ENCODE measurements at regions not wholly inside any gene's neighbourhood (a gene's known extent, or its start where the extent isn't known, plus 50 kb on each side); places are given as distances from the start of the nearest gene placed in this dataset.
A peak's percentile ranks its signal among the peaks of the same experiment; 100 is the strongest.

GRCh38 chr14:50036637-50037036, 79.7 kb downstream of the VCPKMT start:
- DNase-seq (ENCODE audit: low read depth in 4 of 4, low spot score in 3 of 4): no peak

DNA sequence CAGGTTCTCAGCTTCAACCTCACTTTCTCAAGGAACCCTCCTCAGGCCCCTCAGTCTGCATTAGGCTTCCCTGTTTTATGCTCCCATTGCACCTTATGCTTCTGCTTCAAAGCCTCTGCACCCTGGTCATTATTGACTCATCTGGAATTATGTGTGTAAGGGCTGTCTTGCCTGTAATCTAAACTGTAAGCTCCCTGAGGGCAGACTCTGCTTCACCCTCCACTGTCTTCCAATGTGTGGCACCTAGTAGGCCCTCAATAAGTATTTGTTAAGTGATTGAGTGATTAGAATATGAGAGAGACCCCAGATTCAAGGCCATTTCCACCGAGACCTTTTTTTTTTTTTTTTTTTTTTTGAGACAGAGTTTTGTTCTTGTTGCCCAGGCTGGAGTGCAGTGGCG, 79.1 kb downstream of the VCPKMT start:
- no peak for DNase-seq (ENCODE audit: low read depth in 4 of 4, low spot score in 3 of 4)

DNA sequence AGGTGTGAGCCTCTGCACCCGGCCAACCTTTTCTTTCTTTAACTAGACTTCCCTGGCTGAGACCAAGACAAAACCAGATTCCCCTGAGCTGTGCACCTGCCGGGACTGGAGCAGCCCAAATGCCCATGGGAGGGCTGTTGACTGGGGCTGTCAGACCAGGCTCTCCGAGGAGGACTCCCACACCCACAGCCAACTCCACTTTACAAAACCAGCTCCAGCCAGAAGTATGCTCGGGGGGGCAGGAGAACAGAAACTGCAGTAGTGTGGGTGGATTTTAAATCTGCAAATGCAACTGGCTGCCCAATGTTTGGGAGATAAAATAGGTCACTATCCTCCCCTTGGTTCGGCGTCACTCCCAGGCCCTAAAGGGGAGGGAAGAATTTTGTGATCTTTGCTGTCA, 78.5 kb downstream of the VCPKMT start:
- no peak for DNase-seq (ENCODE audit: low read depth in 4 of 4, low spot score in 3 of 4)

- no peak for DNase-seq (ENCODE audit: low read depth in 4 of 4, low spot score in 3 of 4)
These were observed 77.8 kb downstream of the VCPKMT start for GRCh38 chr14:50038398-50039119.

DNA sequence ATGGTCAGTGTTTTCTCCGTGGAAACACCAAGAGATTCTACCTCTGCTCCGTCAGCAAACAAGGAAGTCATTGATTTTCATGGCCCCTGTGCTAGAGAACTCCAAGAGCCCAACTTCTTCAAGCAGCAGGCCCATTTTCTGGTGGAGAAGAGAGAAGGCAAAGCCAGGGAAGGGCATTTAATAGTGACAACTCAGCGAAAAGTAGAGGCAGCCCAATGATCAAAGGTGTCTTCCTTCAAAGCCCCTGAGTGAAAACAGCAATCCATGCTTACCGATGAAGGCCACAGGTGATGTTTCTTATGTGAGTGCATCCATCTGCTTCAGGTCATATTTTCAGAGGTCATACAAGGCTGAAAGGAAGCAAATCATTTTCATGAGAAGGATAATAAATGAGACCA, 77.3 kb downstream of the VCPKMT start:
- no peak for DNase-seq (ENCODE audit: low read depth in 4 of 4, low spot score in 3 of 4)

DNA sequence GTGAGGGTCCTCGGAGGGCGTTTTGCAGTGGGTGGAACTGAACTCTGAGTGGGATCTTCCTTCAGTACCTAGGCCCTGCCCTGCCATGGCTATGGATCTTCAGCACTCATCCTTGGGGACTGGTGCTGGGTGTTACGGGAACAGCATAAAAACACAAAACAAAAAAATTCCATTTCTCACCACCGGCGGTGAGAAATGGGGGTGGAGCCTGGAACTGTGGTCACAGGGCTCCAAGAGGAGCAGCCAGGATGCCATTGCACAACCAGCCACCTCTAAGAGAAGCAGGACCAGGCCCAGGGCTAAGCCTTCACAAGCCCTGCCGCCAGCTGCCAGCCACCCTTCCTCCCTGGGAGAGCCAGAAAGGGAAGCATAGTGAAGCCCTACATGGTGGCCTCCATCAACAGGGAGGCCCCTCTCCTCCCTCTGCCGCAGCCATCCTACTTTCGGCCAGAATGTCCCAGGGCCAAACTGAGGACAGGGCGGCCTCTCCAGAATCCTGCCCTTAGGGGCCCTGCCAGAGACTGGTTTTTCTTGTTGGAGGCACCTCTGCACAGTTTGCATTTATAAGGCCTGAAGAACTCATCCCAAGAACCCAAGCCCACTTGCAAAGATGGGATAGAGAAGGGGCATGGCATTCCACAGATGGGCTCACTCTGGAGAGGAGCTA, 76.5 kb downstream of the VCPKMT start:
- DNase-seq (ENCODE audit: low read depth in 4 of 4, low spot score in 3 of 4): no peak

DNA sequence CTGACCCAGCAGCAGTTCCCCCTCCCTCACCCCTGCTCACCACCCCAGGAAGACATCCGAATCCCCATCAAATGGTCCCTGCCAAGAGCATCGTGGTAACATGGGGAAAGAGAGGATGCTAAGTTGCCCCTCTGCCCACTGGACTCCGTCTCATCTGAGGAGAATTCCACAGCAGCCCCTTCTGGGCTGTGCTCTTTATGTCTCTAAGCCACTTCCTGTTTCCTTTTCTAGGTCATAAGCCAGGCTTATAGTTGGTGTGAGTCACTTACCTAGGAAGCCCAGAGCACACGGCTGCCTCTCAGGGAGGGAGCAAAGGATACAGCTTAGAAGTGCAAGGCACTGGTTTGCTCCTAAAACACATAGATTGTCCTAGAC, 76.0 kb downstream of the VCPKMT start:
- DNase-seq (ENCODE audit: low read depth in 4 of 4, low spot score in 3 of 4): no peak

DNA sequence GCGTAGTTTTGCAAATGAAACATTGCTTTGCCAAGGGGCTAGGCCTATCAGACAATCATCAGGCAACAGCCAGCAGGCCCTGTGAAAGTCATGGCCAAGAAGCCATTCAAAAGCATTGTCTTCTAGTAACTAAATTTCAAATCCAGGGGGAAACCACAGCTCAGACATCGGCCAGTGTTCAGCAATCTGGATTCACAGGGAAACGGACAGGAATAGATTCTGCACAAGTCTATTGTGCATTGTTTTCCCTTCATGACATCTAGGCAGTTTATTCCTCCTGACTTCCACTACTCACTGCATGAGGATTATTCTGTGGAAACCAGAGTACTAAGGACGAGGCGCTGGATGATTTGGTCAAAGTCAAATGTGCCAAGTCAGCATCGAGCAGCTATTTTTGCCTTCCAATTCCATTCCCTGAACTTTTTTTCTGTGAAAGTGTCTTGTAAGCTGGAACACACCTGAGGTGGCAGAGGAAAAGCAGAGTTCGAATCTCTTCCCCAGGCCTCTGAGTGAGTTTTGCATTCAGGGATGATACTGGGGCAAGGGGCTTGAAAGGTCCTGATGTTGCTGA, 75.4 kb downstream of the VCPKMT start:
- no peak for DNase-seq (ENCODE audit: low read depth in 4 of 4, low spot score in 3 of 4)

GRCh38 chr14:50041980-50042379, 74.4 kb downstream of the VCPKMT start:
- DNase-seq (ENCODE audit: low read depth in 4 of 4, low spot score in 3 of 4): no peak

DNA sequence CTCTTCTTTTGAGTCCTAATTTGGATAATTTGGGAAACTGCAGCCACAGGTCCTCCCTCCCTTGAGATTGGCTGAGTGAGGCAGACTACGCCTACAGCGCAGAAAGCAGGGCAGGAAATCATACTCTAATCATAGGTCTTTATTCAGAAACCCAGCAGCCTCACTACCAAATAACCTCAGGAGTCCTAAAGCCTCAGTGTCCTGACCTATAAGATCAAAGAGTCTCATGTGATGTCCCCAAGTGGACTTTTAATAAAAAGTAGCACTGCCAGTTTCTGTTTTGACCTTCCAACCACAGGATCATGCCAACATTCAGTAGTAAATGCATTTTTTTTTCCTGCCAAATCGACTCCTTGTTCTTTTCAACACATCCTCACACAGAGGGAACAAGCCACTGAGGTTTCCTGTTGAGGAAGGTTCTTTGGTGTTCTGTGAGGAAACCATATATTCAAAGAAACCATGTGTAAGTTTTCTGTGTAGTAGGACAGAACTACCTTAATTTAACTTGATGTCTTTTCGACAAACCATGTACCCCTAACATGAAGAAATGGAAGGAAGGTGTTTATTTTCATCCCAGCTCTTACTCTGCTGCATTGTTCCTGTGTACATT, 72.2 kb downstream of the VCPKMT start:
- no peak for DNase-seq (ENCODE audit: low read depth in 4 of 4, low spot score in 3 of 4)

- DNase-seq (ENCODE audit: low read depth in 4 of 4, low spot score in 3 of 4): no peak
These were observed 71.2 kb downstream of the VCPKMT start for GRCh38 chr14:50045039-50045711.

GRCh38 chr14:50045837-50046236, 70.5 kb downstream of the VCPKMT start:
- DNase-seq (ENCODE audit: low read depth in 4 of 4, low spot score in 3 of 4): no peak

DNA sequence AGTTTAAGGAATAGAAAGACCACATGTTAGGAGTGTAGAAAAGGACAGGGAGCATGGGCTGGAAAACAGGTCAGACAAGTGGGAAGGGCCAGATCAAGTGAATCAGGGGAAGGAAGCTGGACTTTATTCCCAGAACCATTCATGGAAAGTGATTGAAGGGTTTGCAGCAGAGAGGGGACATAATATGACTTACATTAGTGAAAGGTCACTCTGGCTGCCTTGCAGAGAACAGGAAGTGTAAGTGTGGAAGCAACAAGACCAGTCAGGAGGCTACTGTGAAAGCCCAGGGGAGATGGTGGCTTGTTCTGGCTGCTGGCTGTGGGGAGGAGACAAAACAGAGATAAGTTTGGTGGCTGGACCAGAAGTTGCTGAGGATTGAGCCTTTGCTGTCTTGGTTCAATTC, 69.1 kb downstream of the VCPKMT start:
- DNase-seq (ENCODE audit: low read depth in 4 of 4, low spot score in 3 of 4): peak in 1 of 4 donors; percentile 22

DNA sequence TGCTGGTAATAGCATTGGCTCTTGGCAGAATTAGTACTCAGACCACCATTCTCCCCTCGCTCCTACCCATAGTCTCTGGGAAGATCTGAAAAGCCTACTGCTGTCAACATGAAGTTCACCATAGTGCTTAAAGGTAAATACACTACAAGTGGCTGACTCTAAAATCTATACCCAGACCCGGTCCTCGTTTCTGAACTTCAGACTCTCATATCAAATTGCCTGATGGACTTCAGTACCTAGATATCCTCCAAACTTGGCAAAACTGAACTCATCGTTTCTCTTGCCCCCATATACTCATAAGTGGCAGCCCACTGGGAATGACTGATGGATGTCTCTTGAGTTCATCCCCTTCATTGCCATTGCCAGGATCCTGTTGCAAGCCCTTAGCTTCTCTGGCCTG, 67.3 kb downstream of the VCPKMT start:
- DNase-seq (ENCODE audit: low read depth in 4 of 4, low spot score in 3 of 4): no peak

- DNase-seq (ENCODE audit: low read depth in 4 of 4, low spot score in 3 of 4): no peak
These were observed 66.4 kb downstream of the VCPKMT start for GRCh38 chr14:50049703-50050570.

DNA sequence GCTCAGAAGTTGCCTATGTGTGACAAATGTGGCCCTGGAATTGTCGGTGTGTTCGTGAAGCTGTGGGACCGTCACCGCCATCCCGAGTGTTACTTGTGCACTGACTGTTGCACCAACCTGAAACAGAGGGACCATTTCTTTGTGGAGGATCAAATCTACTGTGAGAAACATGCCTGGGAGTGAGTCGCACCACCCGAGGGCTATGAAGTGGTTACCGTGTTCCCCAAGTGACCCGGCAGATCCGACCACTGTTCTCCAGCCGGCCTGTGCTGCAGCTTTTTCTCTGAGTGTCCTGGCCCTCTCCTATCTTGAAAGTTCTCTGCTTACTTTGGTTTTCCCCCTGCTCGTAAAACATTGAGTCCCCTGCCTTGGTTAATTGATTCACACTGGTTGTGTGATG, 65.3 kb downstream of the VCPKMT start:
- DNase-seq (ENCODE audit: low read depth in 4 of 4, low spot score in 3 of 4): no peak

DNA sequence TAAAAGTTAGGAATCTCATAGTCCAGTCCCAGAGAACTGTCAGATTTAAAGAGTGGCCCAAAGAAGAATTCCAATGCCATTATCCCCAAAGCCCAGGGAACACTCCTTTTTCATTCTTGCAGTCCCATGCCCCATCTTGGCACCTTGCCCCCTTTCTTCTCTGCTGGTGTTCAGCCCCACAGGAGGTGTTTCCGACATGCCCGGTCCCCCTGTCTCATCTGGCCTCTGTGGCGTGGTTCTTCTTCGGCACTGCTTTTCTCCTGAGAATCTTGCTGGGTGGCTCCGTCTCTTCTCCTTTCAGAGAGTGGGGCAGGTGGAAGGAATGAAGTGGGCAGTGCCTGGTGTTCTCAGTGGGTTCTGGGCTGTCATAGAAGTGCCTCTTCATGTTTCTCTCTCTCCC, 64.7 kb downstream of the VCPKMT start:
- no peak for DNase-seq (ENCODE audit: low read depth in 4 of 4, low spot score in 3 of 4)

DNA sequence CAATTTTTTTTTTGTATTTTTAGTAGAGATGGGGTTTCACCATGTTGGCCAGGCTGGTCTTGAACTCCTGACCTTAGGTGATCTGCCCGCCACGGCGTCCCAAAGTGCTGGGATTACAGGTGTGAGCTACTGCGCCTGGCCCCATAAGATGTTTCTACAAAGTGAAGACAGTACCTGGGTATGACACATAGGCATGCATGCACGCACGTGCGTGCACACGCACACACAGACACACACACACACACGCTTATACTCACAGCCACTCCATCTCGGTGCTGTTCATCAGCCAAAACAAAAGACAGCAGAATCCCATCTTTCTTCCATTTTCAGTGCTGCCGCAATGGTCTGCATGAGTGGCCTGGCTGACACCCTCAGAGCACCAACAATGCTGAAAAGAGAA, 63.9 kb downstream of the VCPKMT start:
- DNase-seq (ENCODE audit: low read depth in 4 of 4, low spot score in 3 of 4): no peak

DNA sequence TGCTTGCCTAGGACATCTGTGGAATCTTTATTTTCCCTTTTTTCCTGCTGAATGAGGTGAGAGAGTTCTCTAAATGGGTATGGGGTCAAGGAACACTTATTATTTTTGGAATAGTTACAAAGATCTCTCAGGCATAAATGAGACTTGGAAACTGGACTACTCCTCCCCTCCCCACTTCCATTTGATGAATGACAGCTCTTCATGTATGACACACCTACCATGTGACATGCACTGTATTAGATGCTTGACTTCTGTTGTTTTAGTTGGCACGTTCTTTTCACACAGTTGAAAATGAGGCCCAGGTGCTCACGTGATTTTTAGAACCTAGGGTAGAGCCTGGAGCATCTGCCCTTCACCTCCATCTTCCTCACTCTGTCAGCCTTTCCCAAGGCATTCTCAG, 62.4 kb downstream of the VCPKMT start:
- DNase-seq (ENCODE audit: low read depth in 4 of 4, low spot score in 3 of 4): no peak

DNA sequence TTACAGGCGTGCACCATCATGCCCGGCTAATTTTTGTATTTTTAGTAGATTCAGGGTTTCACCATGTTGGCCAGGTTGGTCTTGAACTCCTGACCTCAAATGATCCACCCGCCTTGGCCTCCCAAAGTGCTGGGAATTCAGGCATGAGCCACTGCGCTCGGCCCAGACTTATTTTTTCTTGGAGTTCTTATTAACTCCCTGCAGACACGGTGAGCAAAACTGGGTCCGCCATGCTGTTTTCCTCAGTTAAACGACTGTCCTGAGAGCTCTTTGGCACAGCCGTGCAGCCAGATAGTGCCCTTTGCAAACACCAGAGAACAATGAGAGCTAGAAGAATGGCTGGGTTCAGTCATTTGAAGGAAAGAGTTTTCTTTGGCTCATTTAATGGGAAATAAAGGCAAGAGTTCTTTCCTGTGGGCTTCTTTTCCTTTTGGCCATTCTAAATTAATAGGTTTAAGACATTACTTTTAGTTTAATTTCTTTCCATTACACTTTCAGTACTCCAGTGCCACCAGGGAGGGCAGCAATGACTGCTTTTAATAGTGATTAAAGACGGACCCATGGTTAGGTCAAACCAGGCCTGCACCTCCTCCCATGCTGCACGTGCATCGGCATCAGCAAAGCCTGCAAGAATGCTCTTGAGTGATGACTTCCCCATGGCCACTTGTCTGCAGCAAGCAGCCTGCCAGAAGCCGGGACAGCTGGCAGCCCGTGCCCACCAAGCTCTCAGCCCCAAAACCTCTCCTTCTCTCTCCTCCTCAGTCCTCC, 60.7 kb downstream of the VCPKMT start:
- no peak for DNase-seq (ENCODE audit: low read depth in 4 of 4, low spot score in 3 of 4)
